HG03432 (cell line): ENCODE measurements at regions not wholly inside any gene's neighbourhood (a gene's known extent, or its start where the extent isn't known, plus 50 kb on each side); places are given as distances from the start of the nearest gene placed in this dataset.
"Not testable (repeated sequence)": the region's sequence is repeated elsewhere in the genome, so short reads cannot be mapped to it uniquely, and the experiment has no call there.

Experiments used
- ATAC-seq: cut with Tn5 transposase; IDR thresholded peaks from one replicate; pipeline ENCODE4 v1.9.1; 2021; ENCODE audit warnings: mild to moderate bottlenecking, moderate library complexity; ENCODE audit not compliant: unreplicated experiment

DNA sequence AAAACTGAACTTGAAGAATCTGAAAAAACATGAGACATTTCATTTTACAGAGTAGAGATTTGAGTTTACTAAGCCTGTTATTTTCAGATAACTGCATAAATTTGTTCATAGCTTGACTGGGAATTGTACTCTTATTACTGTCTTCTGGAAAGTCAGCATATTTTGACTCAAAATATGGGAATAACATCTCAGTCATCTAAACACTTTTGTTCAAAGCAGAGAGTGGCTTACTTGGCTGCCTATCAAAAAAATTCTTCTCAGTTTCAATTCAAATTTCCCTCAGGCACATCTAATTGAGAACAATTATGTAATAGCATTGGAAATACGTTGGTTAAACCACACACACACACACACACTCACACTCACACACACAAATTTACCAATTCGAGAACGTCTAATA, 384.6 kb downstream of the ARL4A start:
- ATAC-seq, result no peak

GRCh38 chr7:13077466-13077865, 390.0 kb downstream of the ARL4A start:
- no peak for ATAC-seq

- ATAC-seq, result no peak
Measured at GRCh38 chr7:13078105-13078504, 390.7 kb downstream of the ARL4A start.

DNA sequence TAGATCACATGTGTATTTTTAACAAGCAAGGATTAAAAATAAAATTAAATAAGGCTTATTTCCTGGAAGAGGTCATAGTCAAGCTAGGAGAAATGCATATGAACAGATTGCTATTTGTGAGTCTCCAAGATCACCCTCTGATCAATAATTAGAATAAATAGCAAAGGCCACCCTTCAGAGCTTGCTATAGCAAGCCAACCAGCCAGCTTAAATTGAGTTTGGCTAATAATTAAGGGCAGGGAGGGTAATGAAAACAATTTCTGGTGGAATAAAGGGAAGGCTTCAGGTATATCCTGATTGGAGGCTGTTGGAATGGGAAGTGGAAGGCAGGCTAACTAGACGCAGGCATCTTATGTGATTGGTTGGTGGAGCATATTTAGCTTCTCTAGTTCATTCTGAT, 403.5 kb downstream of the ARL4A start:
- ATAC-seq, result no peak

- ATAC-seq, result no peak
Measured at GRCh38 chr7:13091974-13092707, 404.7 kb downstream of the ARL4A start.

DNA sequence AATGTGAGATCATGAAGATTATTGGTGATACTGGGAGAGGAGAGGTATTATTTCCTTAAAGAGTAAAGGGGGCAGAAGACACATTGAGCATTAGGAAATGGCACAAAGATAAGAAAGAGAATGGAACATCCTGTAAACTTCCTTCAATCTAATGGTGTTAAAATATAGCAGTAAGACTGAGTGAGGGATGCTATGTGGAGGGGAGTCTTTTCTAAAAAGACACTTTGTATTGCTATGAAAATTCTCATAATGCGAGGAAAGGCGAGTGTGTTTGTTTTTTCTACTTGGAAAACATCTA, 405.2 kb downstream of the ARL4A start:
- no peak for ATAC-seq

DNA sequence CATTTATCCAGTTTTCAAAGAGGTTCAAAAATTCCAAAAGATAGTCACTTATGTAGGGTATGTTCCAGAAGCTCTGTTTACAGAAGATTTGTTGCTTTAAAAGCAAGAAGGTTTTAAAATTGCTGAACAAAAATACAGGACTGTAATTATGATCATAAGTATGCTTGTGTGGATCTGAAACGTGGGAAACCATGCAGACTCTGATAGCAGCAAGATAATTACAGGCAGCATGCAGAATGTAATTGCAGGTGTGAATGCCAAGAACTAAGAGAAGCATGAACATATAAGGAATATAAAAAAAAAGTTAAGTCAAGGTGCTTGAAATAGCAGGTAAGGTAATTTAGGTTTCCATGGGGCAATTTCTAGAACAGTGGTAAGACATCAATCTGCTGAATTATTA, 405.7 kb downstream of the ARL4A start:
- ATAC-seq, result no peak

DNA sequence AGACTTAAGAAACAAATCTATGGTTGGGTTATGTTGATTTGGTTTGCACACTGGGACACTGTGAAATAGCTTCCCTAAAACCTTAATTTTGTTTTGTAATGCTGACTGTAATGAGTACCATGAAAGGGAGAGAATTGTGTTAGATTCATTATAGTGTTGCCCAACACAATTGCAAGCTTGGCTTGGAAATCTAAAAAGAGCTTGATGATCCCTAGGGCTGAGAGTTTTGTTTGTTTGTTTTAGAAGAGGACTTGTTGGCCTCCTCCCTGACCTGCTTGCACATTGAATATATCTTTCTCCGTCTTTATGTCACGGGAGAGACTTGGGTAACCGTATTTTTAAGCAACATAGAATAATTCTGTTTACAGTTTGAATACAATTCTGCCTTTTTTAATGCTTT, 410.1 kb downstream of the ARL4A start:
- no peak for ATAC-seq

DNA sequence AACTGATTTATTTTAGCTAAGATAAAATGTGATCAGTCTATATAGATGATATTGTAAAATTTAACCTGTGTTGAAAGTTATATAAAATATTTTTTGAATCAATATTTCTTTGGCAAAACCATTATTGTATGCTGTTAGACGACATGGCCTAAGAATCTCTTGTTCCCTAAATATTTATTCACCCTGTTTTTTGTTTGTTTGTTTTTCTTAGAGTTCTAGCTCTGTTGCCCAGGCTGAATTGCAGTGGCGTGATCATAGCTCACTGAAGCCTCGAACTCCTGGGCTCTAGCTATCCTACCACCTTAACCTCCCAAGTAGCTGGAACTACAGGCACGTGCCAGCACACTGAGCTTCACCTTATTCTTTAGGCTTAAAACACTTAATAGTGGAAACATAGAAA, 410.7 kb downstream of the ARL4A start:
- no peak for ATAC-seq

GRCh38 chr7:13099154-13099795, 411.8 kb downstream of the ARL4A start:
- peak; percentile 84 for ATAC-seq

DNA sequence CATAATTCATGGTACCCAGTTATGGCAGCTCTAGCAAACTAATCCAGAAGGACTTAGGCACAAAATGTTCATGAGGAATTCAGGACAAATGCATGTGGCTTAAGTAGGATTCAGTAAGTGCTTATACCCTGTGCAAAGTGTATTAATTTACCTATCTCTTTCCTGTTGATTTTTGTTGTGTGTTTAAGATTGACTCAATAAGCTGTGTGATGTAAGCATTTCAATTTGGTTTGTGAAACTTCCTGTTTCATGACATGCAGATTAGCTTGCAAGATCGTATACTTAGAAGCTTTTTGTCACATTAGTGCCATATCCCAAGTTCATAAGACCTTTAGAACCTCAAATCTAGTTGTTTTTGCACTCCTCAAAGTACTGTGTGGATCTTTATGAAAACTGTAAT, 416.7 kb downstream of the ARL4A start:
- no peak for ATAC-seq

DNA sequence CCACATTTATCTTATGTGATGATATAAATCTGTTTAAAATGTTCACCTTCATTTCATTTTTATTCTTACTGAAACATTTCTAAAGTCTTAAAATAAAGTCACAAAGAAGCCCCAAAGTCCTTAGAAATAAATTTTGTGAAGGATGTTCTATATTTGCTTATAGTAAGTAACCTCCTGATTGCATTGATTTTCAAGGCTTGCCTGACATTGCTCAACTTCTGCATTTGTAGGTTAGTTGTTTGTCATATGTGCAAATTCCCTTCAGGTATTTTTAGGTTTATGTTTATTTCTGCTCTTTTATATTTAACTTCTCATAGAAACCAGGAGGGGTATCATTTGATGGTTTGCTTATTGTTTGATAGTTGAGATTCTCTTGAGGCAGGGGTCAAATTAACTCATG, 417.8 kb downstream of the ARL4A start:
- ATAC-seq, result no peak

GRCh38 chr7:13106513-13106912, 419.1 kb downstream of the ARL4A start:
- no peak for ATAC-seq

DNA sequence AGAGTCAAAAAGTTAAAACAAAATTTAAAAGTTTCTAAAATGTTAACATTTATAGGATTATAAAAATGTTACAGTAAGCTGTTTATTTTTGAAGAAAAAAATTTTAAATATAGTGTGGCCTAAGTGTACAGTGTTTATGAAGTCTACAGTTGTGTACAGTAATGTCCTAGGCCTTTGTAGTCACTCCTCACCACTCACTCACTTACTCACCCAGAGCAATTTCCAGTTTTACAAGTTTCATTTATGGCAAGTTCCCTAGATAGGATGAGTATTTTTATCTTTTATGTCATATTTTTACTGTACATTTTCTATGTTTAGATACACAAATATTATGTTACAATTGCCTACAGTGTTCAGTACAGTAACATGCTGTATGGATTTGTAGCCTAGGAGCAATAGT, 419.9 kb downstream of the ARL4A start:
- no peak for ATAC-seq

- no peak for ATAC-seq
Measured at GRCh38 chr7:13108061-13108460, 420.6 kb downstream of the ARL4A start.

- no peak for ATAC-seq
Measured at GRCh38 chr7:13109201-13109600, 421.8 kb downstream of the ARL4A start.

DNA sequence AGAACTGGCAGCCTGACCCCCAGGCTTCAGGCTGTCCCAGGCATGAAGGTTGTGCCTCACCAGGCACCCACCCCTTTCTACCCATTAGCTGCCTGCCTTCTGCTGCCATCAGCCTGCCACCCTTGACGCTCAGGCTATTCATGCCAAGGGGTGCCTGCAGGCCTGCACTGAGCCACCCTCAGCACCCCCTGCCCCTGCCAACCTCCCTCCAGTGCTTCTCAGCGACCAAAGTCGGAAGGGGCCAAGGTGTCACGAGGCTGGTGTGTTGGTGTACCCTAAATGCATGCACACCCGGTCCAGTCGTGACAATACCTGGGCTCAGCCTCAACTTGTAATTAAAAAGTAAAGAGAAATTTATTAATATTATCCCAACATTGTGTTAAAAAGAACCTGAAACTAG, 422.7 kb downstream of the ARL4A start:
- no peak for ATAC-seq

DNA sequence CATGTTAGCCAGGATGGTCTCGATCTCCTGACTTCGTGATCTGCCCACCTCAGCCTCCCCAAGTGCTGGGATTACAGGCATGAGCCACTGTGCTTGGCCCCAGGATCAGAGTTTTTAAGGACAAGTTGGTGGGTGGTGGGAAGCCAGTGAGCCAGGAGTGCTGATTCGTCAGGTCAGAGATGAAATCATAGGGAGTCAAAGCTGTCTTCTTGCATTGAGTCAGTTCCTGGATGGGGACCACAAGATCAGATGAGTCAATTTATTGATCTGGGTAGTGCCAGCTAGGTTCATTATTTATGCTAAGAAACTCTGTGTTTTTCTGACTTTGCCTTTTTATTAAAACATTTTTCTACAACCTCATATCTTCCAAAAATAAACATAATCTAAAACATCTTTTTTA, 423.8 kb downstream of the ARL4A start:
- ATAC-seq, result no peak

DNA sequence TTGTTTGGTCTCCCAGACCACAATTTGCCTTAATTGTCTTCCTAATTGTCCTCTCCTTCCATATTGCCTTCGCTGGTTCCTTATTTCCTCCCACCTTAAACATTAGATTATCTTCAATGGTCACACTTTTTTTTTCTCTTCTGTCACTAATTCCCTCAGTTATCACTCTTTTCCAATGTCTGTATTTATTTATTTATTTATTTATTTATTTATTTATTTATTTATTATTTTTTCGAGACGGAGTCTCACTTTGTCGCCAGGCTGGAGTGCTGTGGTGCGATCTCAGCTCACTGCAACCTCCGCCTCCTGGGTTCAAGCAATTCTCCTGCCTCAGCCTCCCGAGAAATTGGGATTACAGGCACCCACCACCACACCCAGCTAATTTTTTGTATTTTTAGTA, 426.8 kb downstream of the ARL4A start:
- ATAC-seq, result not testable (repeated sequence)

GRCh38 chr7:13115157-13115772, 427.8 kb downstream of the ARL4A start:
- no peak for ATAC-seq

GRCh38 chr7:13115855-13116254, 428.4 kb downstream of the ARL4A start:
- no peak for ATAC-seq

- ATAC-seq, result no peak
Measured at GRCh38 chr7:13117103-13117502, 429.7 kb downstream of the ARL4A start.

- no peak for ATAC-seq
Measured at GRCh38 chr7:13117592-13117991, 430.2 kb downstream of the ARL4A start.
